NCI-H1694 (cell line): ENCODE measurements at regions not wholly inside any gene's neighbourhood (a gene's known extent, or its start where the extent isn't known, plus 50 kb on each side); places are given as distances from the start of the nearest gene placed in this dataset.

ENCODE experiments used
- DNase-seq: peaks from one replicate; lab custom pipeline; 2025; lab: John Stamatoyannopoulos, UW

- DNase-seq, result no peak
These were observed 205.1 kb upstream of the FSCB start for GRCh38 chr14:44712024-44712815.

GRCh38 chr14:44701563-44702263 lies 194.6 kb upstream of the FSCB start:
- DNase-seq, result no peak

DNA sequence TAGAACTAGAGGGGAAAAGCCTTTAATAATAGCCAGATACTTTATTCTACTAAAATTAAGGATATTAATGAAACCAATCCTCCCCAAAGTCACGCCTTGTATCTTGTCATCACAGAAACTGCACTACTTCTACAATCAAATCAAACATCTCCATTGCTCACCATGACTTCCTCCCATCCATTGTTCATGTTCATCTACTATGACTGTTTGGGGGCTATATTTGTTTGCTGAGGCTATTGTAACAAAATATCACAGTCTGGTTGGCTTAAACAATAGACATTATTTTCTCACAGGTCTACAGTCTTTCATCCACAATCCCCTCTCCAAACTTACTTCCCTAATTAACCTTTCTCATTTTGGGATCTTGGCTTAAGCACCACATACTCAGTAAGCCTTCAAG lies 193.6 kb upstream of the FSCB start:
- DNase-seq, result no peak

DNA sequence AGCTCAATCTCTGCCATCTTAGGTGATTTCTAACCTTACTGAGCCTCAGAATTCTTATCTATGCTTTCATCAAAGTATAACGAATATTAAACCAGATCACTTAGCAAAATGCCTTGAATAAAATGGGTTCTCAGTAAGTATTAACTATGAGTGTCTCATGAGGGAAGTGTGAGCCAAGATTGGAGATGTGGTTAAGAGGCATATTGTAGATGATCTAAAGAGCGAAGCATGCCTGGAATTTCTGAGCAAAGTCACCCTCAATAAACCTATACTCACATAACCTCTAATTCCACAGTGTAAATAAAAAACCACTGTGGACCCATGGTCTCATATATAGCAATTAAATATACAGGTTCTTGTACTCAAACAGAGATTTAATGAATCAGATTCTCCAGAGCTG lies 193.1 kb upstream of the FSCB start:
- no peak for DNase-seq

- DNase-seq, result no peak
These were observed 192.3 kb upstream of the FSCB start for GRCh38 chr14:44699391-44699790.

DNA sequence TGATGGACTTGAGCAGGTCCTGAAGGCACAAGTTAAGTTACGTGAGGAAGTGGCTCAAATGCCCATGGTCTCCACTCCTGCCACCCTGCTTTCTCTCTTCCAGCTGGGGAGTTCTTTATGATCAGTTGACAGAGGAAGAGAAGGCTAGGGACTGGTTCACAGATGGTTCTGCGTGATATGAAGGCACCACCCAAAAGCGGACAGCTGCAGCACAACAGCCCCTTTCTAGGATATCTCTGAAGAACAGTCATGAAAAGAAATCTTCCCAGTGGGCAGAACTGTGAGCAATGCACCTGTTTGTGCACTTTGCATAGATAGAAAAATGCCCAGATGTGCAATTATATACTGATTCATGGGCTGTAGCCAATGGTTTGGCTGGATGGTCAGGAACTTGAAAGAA lies 162.4 kb upstream of the FSCB start:
- no peak for DNase-seq

- no peak for DNase-seq
These were observed 156.1 kb upstream of the FSCB start for GRCh38 chr14:44663136-44663535.

GRCh38 chr14:44662250-44662891 lies 155.3 kb upstream of the FSCB start:
- no peak for DNase-seq

DNA sequence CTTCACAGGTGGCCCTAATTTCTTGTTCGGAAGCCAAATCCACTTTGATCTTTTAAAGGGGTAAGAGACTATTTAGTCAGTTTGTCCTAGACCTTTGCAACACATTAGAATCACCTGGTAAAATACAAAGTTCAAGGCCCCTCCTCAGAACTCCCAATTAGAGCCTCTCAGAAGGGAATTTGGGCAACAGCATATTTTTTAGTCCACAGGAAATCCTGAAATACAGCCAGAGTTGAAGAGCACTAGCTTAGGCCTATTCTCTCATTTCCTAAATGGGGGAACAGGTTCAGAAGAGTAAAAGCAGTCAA lies 151.3 kb upstream of the FSCB start:
- DNase-seq, result no peak

GRCh38 chr14:44657696-44658388 lies 150.8 kb upstream of the FSCB start:
- peak; percentile 47 for DNase-seq

GRCh38 chr14:44657203-44657602 lies 150.1 kb upstream of the FSCB start:
- no peak for DNase-seq

DNA sequence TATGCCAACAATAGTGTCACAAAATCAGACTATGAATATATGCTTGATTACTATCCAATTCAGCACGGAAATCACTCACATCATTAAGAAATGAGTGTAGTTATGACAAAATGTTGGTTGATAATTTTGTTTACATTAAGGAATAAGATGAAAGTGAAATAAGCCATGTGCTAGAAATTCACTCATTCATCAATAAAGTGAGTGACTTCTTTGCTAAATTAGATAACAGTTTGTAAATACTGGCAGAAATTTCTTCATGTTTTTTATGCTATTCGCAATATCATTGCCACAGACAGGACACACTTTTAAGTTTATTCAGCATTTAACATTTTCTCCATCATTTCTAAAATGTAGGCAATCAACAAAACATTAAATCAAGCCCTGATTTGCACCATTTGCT lies 147.5 kb upstream of the FSCB start:
- DNase-seq, result no peak

DNA sequence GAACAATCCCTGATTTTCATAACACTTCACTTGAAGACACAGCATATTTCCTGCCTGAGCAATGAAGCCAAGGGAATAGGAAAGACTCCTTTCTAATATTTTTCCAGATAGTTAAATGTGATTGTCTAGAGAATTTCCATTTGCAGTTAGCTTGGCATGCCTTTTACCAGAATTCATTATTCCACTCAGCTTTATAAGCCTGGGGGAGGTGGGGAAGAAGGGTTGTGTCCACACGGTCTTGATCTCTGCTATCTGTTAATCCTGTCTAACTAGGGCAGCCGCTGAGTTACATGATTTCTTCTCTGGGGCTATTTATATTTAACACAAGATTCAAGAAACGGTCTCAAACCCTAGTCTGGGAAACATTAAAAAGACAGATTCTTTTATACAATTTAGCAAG lies 146.6 kb upstream of the FSCB start:
- DNase-seq, result no peak

GRCh38 chr14:44652640-44653039 lies 145.6 kb upstream of the FSCB start:
- DNase-seq, result no peak

- no peak for DNase-seq
These were observed 142.0 kb upstream of the FSCB start for GRCh38 chr14:44649061-44649460.

- DNase-seq, result no peak
These were observed 133.3 kb upstream of the FSCB start for GRCh38 chr14:44640416-44640815.

- no peak for DNase-seq
These were observed 132.8 kb upstream of the FSCB start for GRCh38 chr14:44639781-44640385.

GRCh38 chr14:44634692-44635091 lies 127.6 kb upstream of the FSCB start:
- no peak for DNase-seq

DNA sequence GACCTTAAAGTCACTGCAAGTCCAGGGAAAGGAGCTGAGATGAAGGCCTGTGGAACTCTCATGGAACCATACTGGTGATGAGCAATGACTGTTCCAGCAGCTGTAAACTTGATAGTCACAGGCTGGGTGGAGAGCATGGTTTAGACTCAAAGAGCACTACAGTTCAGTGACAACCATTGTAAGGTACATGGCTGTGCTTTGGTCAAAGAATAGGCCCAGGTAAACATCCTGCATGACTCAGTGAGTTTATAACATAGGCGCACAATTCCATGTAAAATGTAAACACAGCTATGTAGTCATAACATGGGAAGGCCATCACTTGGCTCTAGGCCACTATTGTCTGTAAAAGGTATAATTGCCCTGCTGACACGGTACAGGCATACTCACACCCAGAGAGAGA lies 119.3 kb upstream of the FSCB start:
- no peak for DNase-seq

DNA sequence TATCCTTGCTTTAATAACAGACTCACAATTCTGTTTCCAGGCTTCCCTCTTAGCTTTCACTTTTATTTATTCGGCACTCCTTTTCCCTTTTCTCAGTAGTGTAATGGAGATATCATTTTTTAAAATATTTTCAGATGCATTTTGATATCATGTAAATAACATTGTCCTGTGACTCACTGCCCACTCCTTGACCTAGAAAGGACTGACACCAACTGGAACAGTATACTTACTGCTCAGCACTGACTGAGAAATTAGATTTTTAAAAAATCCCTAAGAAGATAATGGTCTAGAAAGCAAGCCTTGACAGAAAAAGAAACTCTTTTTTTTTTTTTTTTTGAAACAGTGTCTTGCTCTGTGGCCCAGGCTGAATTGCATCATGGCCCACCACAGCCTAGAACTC lies 118.0 kb upstream of the FSCB start:
- no peak for DNase-seq

GRCh38 chr14:44620121-44621019 lies 113.3 kb upstream of the FSCB start:
- DNase-seq, result no peak
